ENCODE measurements at regions not wholly inside any gene's neighbourhood (a gene's known extent, or its start where the extent isn't known, plus 50 kb on each side); places are given as distances from the start of the nearest gene placed in this dataset.

GRCh38 chr11:122062763-122063162, 53.3 kb downstream of the BLID start:
- DNase-seq, result no peak

DNA sequence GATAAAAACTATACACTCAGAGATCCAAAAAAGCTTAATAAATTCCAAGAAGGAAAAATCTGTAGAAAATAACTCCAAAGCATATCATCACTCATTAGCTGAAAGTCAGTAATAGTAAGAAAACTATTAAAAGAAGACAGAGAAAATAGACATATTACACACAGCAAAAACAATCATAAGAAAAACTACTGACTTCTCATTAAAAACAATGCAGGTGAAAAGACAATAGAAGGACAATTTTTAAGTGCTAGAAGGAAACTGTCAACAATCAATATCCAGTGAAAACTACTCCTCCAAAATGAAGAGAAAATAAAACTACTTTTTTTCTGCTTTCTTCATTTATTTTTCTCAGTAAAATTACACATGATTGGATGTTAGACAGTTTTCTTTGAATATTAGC, 56.5 kb downstream of the BLID start:
- no peak for DNase-seq

DNA sequence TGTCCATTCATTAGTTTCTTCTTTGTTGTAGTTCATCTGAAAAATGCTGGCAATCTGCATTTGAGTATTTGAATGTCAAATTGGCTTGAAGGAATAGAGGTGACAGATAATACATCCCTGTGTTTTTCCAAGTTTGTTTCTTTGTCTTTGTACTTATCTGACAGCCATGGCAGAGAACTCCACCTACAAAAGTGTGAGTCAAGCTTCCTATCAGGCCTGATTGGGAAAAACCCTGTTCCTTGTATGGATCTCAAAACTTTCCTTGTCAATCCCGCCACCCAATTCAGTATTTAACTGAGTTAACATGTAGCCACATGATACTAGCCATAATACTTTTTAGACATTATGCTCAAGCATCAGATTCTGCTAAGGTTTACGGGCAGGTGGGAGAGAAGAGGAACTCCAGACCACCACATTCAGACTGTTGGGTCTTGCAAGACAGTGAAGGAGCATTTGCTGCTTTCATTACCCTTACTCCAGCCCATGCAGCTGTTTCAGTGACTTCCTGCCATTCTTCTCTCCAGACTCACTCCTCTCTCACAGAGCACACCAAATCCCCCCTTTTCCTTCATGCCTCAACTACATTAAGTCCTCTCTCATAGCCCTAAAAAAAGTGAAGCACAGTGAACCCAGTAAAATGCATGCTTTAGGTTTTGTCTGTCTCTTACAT, 65.9 kb downstream of the BLID start:
- no peak for DNase-seq

DNA sequence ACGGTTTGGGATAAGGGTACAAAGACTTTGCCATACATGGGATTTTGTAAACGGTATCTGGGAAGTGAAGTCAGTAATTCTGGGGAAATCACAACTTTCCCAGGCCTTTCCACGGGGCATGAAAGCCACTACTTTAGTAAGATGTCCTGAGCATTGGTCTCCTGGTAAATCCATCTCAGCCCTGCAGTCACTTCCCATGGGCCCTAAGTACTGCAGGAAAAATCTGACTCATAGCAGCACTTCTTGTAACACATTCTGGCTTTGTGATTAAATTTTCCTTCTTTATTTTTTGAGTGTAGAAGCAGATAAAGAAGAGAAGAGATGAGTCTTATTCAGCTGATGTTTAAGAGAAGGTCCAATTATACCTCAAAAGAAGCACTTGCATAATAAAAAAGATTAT, 67.6 kb downstream of the BLID start:
- no peak for DNase-seq

GRCh38 chr11:122046846-122047245, 69.2 kb downstream of the BLID start:
- DNase-seq, result no peak

DNA sequence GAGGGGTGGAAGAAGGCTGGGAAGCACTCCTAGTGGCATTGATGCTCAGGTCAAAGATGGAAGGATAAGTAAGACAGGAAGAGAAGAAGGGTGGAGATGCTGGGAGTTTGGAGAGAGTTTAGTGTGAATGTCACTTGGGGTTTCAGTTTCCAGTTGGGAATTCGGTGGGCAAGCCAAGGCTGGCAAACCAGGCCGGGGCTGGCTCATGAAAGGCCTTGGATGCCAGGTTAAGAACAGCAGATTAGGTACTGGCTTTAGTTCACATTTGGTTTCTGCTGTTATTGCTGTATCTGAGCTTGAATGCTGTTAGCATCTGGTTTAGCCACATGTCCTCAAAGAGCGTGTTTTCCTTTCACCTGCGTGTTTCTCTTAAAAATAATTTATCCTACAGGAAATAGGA, 69.6 kb downstream of the BLID start:
- no peak for DNase-seq

- no peak for DNase-seq
These were observed 70.8 kb downstream of the BLID start for GRCh38 chr11:122045181-122045586.

- DNase-seq, result no peak
These were observed 71.9 kb downstream of the BLID start for GRCh38 chr11:122044086-122044485.

- no peak for DNase-seq
These were observed 73.0 kb downstream of the BLID start for GRCh38 chr11:122042981-122043380.

DNA sequence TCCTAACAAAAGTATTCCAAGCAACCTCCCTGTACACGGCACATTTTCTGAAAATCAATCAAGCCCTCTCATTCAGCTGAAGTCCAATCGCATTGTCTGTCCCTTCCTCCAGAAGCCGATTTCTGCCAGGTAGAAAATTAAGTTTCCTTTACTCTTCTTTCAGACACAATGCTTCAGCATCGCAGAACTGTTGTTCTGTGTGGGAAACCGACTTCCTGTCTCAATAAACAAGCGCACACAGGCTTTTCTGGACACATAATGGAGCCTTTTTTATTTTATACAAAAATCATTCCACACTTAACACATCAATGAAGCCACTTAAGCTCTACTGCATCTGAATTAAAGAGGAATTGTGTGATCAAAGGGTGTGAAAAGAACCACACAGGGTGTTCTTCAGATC, 75.6 kb downstream of the BLID start:
- DNase-seq, result no peak

GRCh38 chr11:122038543-122038942, 77.5 kb downstream of the BLID start:
- DNase-seq, result no peak

GRCh38 chr11:122037911-122038310, 78.1 kb downstream of the BLID start:
- DNase-seq, result no peak

- DNase-seq, result no peak
These were observed 79.5 kb downstream of the BLID start for GRCh38 chr11:122036493-122036892.

- DNase-seq, result no peak
These were observed 80.0 kb downstream of the BLID start for GRCh38 chr11:122036018-122036417.

- DNase-seq, result no peak
These were observed 82.4 kb downstream of the BLID start for GRCh38 chr11:122033631-122034030.

DNA sequence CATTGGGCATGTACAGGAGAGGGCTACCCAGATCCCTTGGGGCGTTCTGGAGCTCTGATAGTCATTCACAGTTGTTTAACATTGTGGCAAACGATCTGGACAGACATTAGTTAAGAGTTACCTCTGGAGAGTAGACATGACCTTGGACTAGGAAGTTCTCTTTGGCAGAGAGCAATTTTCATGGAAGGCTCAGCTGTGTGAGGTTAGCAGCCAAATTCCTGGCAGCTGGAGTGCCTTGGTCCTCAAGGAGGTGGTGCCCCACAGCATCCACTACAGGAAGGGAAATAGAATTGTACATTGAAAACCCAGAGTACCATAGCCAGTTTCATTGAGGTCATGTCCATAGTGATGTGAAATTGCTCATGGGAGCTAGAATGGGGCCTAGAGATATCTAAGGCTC, 82.8 kb downstream of the BLID start:
- DNase-seq, result no peak

GRCh38 chr11:122032317-122032716, 83.7 kb downstream of the BLID start:
- no peak for DNase-seq

DNA sequence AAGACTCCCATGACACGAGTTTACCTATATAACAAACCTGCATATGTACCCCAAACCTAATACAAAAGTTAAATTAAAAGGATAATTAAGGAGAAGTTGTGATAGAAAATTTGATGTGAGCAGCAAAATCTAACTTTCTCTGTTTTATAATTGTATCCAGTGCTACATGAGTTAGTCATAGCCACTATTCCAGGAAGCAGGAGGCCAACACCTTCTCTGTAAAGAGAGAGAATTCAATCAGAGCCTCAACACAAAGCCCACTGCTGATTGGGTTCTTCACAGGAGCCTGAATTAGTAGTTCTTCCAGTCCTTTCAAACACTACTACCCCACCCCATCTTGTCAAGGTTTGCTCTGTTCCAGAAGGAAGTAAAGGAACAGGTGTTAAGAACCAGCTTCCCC, 84.2 kb downstream of the BLID start:
- no peak for DNase-seq

DNA sequence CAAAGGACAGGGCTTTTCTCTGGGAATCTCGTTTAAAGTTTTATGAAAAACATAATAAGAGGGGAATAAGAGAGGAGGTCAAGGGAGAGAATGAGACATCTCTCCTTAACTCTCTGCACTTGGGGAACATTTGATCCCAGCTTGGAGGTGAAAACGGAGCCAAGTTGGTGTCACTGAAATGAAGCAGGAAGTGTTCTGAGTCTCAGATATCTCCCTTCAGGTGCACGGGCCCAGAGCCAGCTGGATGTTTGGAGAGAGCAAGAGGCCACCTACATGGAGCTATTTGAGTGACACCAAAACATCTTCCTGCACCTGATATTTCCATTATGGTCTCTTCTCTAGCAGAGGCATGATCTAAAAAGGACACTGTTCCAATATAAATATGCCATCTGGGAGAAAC, 85.7 kb downstream of the BLID start:
- DNase-seq, result peak; percentile 79

GRCh38 chr11:122028545-122028944, 87.5 kb downstream of the BLID start:
- DNase-seq, result no peak

DNA sequence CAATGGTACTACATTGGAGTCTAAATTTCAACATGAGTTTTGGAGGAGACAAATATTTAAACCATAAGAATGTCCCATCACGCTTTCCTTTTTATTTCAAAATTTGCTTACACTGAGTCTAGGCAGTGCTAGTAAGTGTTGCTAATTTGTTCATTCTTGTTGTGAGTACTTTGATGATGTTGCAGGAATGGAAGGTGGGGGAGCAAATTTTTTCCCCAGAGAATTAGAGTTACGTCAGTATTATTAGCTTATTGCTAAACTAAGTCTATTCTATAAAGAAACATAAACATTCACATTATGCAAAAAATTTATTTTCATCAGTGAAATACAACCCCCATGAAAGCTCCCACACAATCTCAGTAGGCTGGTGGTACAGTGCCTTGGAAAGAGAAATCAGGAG, 88.0 kb downstream of the BLID start:
- DNase-seq, result no peak

GRCh38 chr11:122025757-122026156, 90.3 kb downstream of the BLID start:
- no peak for DNase-seq

- no peak for DNase-seq
These were observed 91.7 kb downstream of the BLID start for GRCh38 chr11:122024278-122024677.

DNA sequence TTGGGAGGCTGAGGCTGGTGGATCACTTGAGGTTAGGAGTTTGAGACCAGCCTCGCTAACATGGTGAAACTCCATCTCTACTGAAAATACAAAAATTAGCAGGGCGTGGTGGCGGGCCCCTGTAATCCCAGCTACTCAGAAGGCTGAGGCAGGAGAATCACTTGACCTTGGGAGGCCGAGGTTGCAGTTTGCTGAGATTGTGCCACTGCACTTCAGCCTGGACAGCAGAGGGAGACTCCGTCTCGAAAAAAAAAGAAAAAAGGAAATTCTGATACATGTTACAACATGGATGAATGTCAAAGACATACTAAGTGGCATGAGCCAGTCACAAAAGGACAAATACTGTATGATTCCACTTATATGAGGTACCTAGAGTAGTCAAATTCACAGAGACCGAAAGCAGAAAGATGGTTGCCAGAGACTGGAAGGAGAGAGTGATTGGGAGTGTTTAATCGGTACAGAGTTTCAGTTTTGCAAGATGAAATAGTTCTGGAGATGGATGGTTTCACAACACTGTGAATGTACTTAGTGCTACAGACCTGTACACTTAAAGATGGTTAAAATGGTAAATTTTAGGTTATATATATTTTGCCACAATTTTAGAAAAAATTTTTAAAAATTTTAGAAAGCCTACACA, 92.3 kb downstream of the BLID start:
- DNase-seq, result no peak

- DNase-seq, result no peak
These were observed 93.4 kb downstream of the BLID start for GRCh38 chr11:122022646-122023045.
